IMR-90 (cell line): ENCODE measurements at regions not wholly inside any gene's neighbourhood (a gene's known extent, or its start where the extent isn't known, plus 50 kb on each side); places are given as distances from the start of the nearest gene placed in this dataset.

Source experiments
- ATAC-seq: fragments of 200-7000 bp; cut with Tn5 transposase; 2 replicates; pipeline ENCODE4 v1.9.1; 2020; ENCODE audit warnings: low read depth, mild to moderate bottlenecking, moderate library complexity
- BruUV-seq: library from RNA; stranded (reverse); fragments of 400-500 nt; replicated peaks from 2 replicates; lab custom pipeline; 2021; lab: Mats Ljungman, UMichigan
- CTCF ChIA-PET: fragments of 300-600 bp; formaldehyde crosslinking; extraction: SDS; loops from one replicate; lab custom pipeline; 2021; ENCODE audit warnings: antibody characterized with exemption; lab: Yijun Ruan, JAX
- POLR2A ChIA-PET: fragments of 300-600 bp; sonication (Branson Sonifier 250); formaldehyde crosslinking; loops from one replicate; lab custom pipeline; 2022; ENCODE audit warnings: antibody characterized with exemption; ENCODE audit not compliant: unreplicated experiment; lab: Charles Lee
- DNase-seq: peaks from one replicate; pipeline ENCODE4 v3.0.0; 2013
- H2AFZ ChIP-seq: replicated peaks from 2 replicates; pipeline ENCODE3; 2013; ENCODE audit warnings: low read length, mild to moderate bottlenecking; ENCODE audit not compliant: poor library complexity
- H2AK5ac ChIP-seq: 2 replicates; pipeline ENCODE4 v1.6.1; 2013; ENCODE audit warnings: low read depth, low read length, inconsistent platforms
- H2AK9ac ChIP-seq: replicated peaks from 2 replicates; pipeline ENCODE3; 2013; ENCODE audit warnings: mild to moderate bottlenecking, low read depth, low read length, moderate library complexity; ENCODE audit not compliant: poor library complexity
- H2BK120ac ChIP-seq: 2 replicates; pipeline ENCODE4 v1.6.1; 2013; ENCODE audit warnings: low read depth, low read length, inconsistent platforms
- H2BK15ac ChIP-seq: 3 replicates; pipeline ENCODE4 v1.6.1; 2013; ENCODE audit warnings: low read depth, low read length, inconsistent platforms
- H2BK20ac ChIP-seq: 2 replicates; pipeline ENCODE4 v1.6.1; 2013; ENCODE audit warnings: low read depth, mild to moderate bottlenecking, inconsistent platforms, low read length, moderate library complexity
- H2BK5ac ChIP-seq: 2 replicates; pipeline ENCODE4 v1.6.1; 2013; ENCODE audit warnings: mild to moderate bottlenecking, low read depth, low read length, inconsistent platforms; ENCODE audit not compliant: poor library complexity, severe bottlenecking
- H3K14ac ChIP-seq: replicated peaks from 2 replicates; pipeline ENCODE4 v1.6.1; 2013; ENCODE audit warnings: low read depth, low read length, inconsistent platforms
- H3K18ac ChIP-seq: 2 replicates; pipeline ENCODE4 v1.6.1; 2013; ENCODE audit warnings: low read depth, low read length, control low read depth
- H3K23ac ChIP-seq: 2 replicates; pipeline ENCODE4 v1.6.1; 2013; ENCODE audit warnings: low read depth, low read length, inconsistent platforms
- H3K27ac ChIP-seq: 2 replicates; pipeline ENCODE4 v1.5.1; 2013; ENCODE audit warnings: mild to moderate bottlenecking, control low read depth, low read length; ENCODE audit not compliant: insufficient read depth
- H3K27me3 ChIP-seq: 2 replicates; pipeline ENCODE4 v1.6.1; 2013; ENCODE audit warnings: low read length; ENCODE audit not compliant: control insufficient read depth, insufficient read depth
- H3K36me3 ChIP-seq: 2 replicates; pipeline ENCODE4 v1.6.1; 2013; ENCODE audit warnings: low read length, mixed read lengths; ENCODE audit not compliant: control insufficient read depth, insufficient read depth
- H3K4ac ChIP-seq: 2 replicates; pipeline ENCODE4 v1.6.1; 2013; ENCODE audit warnings: low read depth, low read length, inconsistent platforms
- H3K4me1 ChIP-seq: 2 replicates; pipeline ENCODE4 v1.6.1; 2013; ENCODE audit warnings: low read length, mixed read lengths; ENCODE audit not compliant: control insufficient read depth, insufficient read depth
- H3K4me2 ChIP-seq: 2 replicates; pipeline ENCODE4 v1.6.1; 2013; ENCODE audit warnings: low read depth, mild to moderate bottlenecking, control low read depth, low read length, moderate library complexity
- H3K4me3 ChIP-seq: 2 replicates; pipeline ENCODE4 v1.5.1; 2013; ENCODE audit warnings: low read depth, mild to moderate bottlenecking, control low read depth, low read length, moderate library complexity; ENCODE audit not compliant: insufficient read depth
- H3K56ac ChIP-seq: 2 replicates; pipeline ENCODE4 v1.6.1; 2013; ENCODE audit warnings: low read length, inconsistent platforms; ENCODE audit not compliant: insufficient read depth; ENCODE audit errors: extremely low read depth
- H3K79me1 ChIP-seq, 2 experiments: 2 replicates each; pipeline ENCODE4 v1.6.1; 2013; ENCODE audit warnings: low read length in 2 of 2, inconsistent platforms in 1 of 2, low read depth in 1 of 2
- H3K9ac ChIP-seq: 2 replicates; pipeline ENCODE4 v1.6.1; 2013; ENCODE audit warnings: low read depth, low read length, control low read depth
- H3K9me1 ChIP-seq: 2 replicates; pipeline ENCODE4 v1.6.1; 2013; ENCODE audit warnings: low read length, inconsistent platforms; ENCODE audit not compliant: insufficient read depth
- H3K9me3 ChIP-seq: 2 replicates; pipeline ENCODE4 v1.6.1; 2013; ENCODE audit warnings: low read length; ENCODE audit not compliant: control insufficient read depth, insufficient read depth
- H4K20me1 ChIP-seq: 2 replicates; pipeline ENCODE4 v1.6.1; 2013; ENCODE audit warnings: low read length, inconsistent platforms; ENCODE audit not compliant: insufficient read depth
- H4K5ac ChIP-seq: 2 replicates; pipeline ENCODE4 v1.6.1; 2013; ENCODE audit warnings: mild to moderate bottlenecking, low read depth, low read length, control low read depth
- H4K8ac ChIP-seq, 2 experiments: 2 replicates each; pipeline ENCODE4 v1.6.1; 2013; ENCODE audit warnings: low read depth in 2 of 2, low read length in 2 of 2, control low read depth in 1 of 2, inconsistent platforms in 1 of 2
- H4K91ac ChIP-seq: 2 replicates; pipeline ENCODE4 v1.6.1; 2013; ENCODE audit warnings: low read depth, low read length, inconsistent platforms; ENCODE audit not compliant: insufficient read depth
- CHD1 ChIP-seq: IDR thresholded peaks from 2 replicates; pipeline ENCODE4 v1.6.1; 2012; ENCODE audit warnings: low read depth, low read length, improper control_type of control experiment
- MAZ ChIP-seq: IDR thresholded peaks from 2 replicates; pipeline ENCODE4 v1.6.1; 2012; ENCODE audit warnings: low read depth, mild to moderate bottlenecking, low read length, improper control_type of control experiment, moderate library complexity, borderline replicate concordance
- RAD21 ChIP-seq: IDR thresholded peaks from 2 replicates; pipeline ENCODE4 v1.6.1; 2012; ENCODE audit warnings: low read length, improper control_type of control experiment
- SMC3 ChIP-seq: fragments of 150-350 bp; IDR thresholded peaks from 2 replicates; pipeline ENCODE4 v1.6.1; 2016; ENCODE audit warnings: low read depth, mild to moderate bottlenecking, antibody characterized with exemption, low read length, moderate library complexity
- WGBS, 2 experiments: methylation state at CpG; one replicate each; pipeline versions ENCODE4 v1.1.5 to v1.1.7; 2013; ENCODE audit warnings: missing lambda C conversion rate in 2 of 2; ENCODE audit not compliant: insufficient read length in 1 of 2; ENCODE audit errors: extremely low coverage in 2 of 2; 5-methylcytosine and 5-hydroxymethylcytosine counted together
- dilution Hi-C: fragments of 300-500 bp; cut with HindIII; formaldehyde crosslinking; loops from one replicate; pipeline ENCODE4 v1.14.3; 2018; ENCODE audit warnings: low sequenced_read_pairs; ENCODE audit not compliant: unreplicated experiment
- in situ Hi-C: fragments of 300-500 bp; cut with MboI; formaldehyde crosslinking; loops from 3 replicates; pipeline ENCODE4 v1.14.3; 2019; ENCODE audit warnings: low sequenced_read_pairs, inconsistent platforms, mixed read lengths
- intact Hi-C: fragments of 100-400 bp; cut with micrococcal nuclease; formaldehyde crosslinking; loops from 2 replicates; pipeline ENCODE4 v1.10.0; 2022

- Histone ChIP-seq H3K9me3 (no peaks in the 10 kb centered on the region), H3K27me3 (no peaks in the 10 kb centered on the region), H3K9ac (no peak overlapping the region), H3K9me1 (no peaks in the 10 kb centered on the region), H4K91ac (no peak overlapping the region), H3K4me3 (no peak overlapping the region), H2AK9ac (no peak overlapping the region), H3K4ac (no peak overlapping the region), H4K8ac (no peak overlapping the region), H3K79me1 (no peaks in the 10 kb centered on the region), H3K18ac (no peak overlapping the region), H3K14ac (no peak overlapping the region), H3K23ac (no peak overlapping the region), H4K20me1 (no peaks in the 10 kb centered on the region), H3K4me2 (no peak overlapping the region), H3K56ac (no peak overlapping the region), H4K5ac (no peak overlapping the region), H3K36me3 (no peaks in the 10 kb centered on the region), H2BK20ac (no peak overlapping the region), H2BK15ac (no peak overlapping the region), H2BK5ac (no peak overlapping the region), H3K4me1 (no peaks in the 10 kb centered on the region), H2AFZ (no peak overlapping the region), H3K27ac (no peak overlapping the region), H2BK120ac (no peak overlapping the region), H2AK5ac (no peak overlapping the region)
- BruUV-seq = no TSS peak
- DNase-seq (no peak), ATAC-seq (no peak)
- TF ChIP-seq CHD1 (no peak), RAD21 (no peak), SMC3 (no peak), MAZ (no peak)
- no CpG with 5 or more reads among the region's 3 CpGs for WGBS, 2 experiments
- intact Hi-C loops = no loop called here
- ChIA-PET POLR2A (interaction anchor here (0.7 kb wide), 1 partner anchor 21 kb away, joined by 7 read pairs; no protein-coding TSS in a partner anchor), CTCF (no interaction called here)
- dilution Hi-C loops = no loop called here
- in situ Hi-C loops = no loop called here
These were observed 596.7 kb upstream of the ATP2B1 start for GRCh38 chr12:90305379-90305778.
